HepG2 (cell line): ENCODE measurements at regions not wholly inside any gene's neighbourhood (a gene's known extent, or its start where the extent isn't known, plus 50 kb on each side); places are given as distances from the start of the nearest gene placed in this dataset.

ENCODE experiments used
- FOXK1 ChIP-seq: sonication (generic); formaldehyde crosslinking; IDR thresholded peaks from 2 replicates; pipeline ENCODE4 v1.4.0; 2020; ENCODE audit warnings: low read depth, missing genetic modification reagents, borderline replicate concordance
- HNRNPLL ChIP-seq: fragments of 200-400 bp; formaldehyde crosslinking; IDR thresholded peaks from 2 replicates; pipeline ENCODE4 v1.6.1; 2017; ENCODE audit warnings: mild to moderate bottlenecking, low read depth, low read length; ENCODE audit not compliant: poor library complexity, severe bottlenecking
- KDM4B ChIP-seq: sonication (generic); formaldehyde crosslinking; IDR thresholded peaks from 2 replicates; pipeline ENCODE4 v1.4.0; 2020; ENCODE audit warnings: missing genetic modification reagents
- SRSF1 ChIP-seq: fragments of 200-400 bp; formaldehyde crosslinking; optimal IDR thresholded peaks from 2 replicates; pipeline ENCODE3; 2017; ENCODE audit warnings: mild to moderate bottlenecking, low read depth, low read length, moderate library complexity
- XRCC5 ChIP-seq: fragments of 200-400 bp; formaldehyde crosslinking; optimal IDR thresholded peaks from 2 replicates; pipeline ENCODE3; 2017; ENCODE audit warnings: mild to moderate bottlenecking, low read length
- ZMYM2 ChIP-seq: sonication (generic); formaldehyde crosslinking; IDR thresholded peaks from 2 replicates; pipeline ENCODE4 v1.8.0; 2022; ENCODE audit warnings: mild to moderate bottlenecking, missing genetic modification reagents
- TF ChIP-seq, protein P1 (sequence below): sonication (generic); formaldehyde crosslinking; IDR thresholded peaks from 2 replicates; pipeline ENCODE4 v1.5.1; 2020; ENCODE audit warnings: mild to moderate bottlenecking, missing genetic modification reagents, borderline replicate concordance
- TF ChIP-seq, protein P2 (sequence below): sonication (generic); formaldehyde crosslinking; IDR thresholded peaks from 2 replicates; pipeline ENCODE4 v1.5.0; 2020; ENCODE audit warnings: missing genetic modification reagents

DNA sequence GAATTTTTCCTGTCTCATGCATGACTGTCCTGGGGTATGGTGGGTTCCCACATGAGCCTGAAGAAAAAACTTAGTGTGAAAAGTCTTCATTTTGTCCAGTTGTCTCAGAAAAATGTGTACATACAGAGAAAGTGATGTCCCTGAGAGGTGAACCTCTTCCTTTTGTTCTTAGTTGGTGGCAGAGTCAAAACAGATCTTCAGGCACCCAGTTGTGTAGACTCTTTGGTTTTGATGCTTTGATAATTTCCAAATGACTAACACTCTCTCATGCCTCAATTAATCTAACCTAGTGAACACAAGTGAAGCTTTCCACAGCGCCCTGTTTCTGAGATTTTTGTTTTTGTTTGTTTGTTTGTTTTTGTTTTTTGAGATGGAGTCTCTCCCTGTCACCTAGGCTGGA is 273.5 kb downstream of the PIK3C3 start (continued):
- TF ChIP-seq, protein P1, sequence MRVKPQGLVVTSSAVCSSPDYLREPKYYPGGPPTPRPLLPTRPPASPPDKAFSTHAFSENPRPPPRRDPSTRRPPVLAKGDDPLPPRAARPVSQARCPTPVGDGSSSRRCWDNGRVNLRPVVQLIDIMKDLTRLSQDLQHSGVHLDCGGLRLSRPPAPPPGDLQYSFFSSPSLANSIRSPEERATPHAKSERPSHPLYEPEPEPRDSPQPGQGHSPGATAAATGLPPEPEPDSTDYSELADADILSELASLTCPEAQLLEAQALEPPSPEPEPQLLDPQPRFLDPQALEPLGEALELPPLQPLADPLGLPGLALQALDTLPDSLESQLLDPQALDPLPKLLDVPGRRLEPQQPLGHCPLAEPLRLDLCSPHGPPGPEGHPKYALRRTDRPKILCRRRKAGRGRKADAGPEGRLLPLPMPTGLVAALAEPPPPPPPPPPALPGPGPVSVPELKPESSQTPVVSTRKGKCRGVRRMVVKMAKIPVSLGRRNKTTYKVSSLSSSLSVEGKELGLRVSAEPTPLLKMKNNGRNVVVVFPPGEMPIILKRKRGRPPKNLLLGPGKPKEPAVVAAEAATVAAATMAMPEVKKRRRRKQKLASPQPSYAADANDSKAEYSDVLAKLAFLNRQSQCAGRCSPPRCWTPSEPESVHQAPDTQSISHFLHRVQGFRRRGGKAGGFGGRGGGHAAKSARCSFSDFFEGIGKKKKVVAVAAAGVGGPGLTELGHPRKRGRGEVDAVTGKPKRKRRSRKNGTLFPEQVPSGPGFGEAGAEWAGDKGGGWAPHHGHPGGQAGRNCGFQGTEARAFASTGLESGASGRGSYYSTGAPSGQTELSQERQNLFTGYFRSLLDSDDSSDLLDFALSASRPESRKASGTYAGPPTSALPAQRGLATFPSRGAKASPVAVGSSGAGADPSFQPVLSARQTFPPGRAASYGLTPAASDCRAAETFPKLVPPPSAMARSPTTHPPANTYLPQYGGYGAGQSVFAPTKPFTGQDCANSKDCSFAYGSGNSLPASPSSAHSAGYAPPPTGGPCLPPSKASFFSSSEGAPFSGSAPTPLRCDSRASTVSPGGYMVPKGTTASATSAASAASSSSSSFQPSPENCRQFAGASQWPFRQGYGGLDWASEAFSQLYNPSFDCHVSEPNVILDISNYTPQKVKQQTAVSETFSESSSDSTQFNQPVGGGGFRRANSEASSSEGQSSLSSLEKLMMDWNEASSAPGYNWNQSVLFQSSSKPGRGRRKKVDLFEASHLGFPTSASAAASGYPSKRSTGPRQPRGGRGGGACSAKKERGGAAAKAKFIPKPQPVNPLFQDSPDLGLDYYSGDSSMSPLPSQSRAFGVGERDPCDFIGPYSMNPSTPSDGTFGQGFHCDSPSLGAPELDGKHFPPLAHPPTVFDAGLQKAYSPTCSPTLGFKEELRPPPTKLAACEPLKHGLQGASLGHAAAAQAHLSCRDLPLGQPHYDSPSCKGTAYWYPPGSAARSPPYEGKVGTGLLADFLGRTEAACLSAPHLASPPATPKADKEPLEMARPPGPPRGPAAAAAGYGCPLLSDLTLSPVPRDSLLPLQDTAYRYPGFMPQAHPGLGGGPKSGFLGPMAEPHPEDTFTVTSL (CRISPR knock-in tag) = no peak
- no peak for TF ChIP-seq XRCC5
- no peak for TF ChIP-seq ZMYM2 (CRISPR knock-in tag)
- TF ChIP-seq, protein P2, sequence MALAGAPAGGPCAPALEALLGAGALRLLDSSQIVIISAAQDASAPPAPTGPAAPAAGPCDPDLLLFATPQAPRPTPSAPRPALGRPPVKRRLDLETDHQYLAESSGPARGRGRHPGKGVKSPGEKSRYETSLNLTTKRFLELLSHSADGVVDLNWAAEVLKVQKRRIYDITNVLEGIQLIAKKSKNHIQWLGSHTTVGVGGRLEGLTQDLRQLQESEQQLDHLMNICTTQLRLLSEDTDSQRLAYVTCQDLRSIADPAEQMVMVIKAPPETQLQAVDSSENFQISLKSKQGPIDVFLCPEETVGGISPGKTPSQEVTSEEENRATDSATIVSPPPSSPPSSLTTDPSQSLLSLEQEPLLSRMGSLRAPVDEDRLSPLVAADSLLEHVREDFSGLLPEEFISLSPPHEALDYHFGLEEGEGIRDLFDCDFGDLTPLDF = no peak
- TF ChIP-seq KDM4B (CRISPR knock-in tag) = no peak
- no peak for TF ChIP-seq SRSF1
- no peak for TF ChIP-seq FOXK1 (CRISPR knock-in tag)
- TF ChIP-seq HNRNPLL = no peak
